ENCODE measurements at regions not wholly inside any gene's neighbourhood (a gene's known extent, or its start where the extent isn't known, plus 50 kb on each side); places are given as distances from the start of the nearest gene placed in this dataset.

GRCh38 chr13:84816567-84817105 is 934.4 kb upstream of the SLITRK1 start:
- Histone ChIP-seq H3K36me3 (ENCODE audit: insufficient read depth, low read length, poor library complexity, severe bottlenecking) (no peaks in the 10 kb centered on the region), H3K27ac (ENCODE audit: low read depth, low read length, poor library complexity, severe bottlenecking) (no peak overlapping the region), H3K4me3 (ENCODE audit: low read depth, low read length, poor library complexity, severe bottlenecking) (no peak overlapping the region), H3K27me3 (replicated peaks; ENCODE audit: insufficient read depth, low read depth, low read length, poor library complexity) (no peaks in the 10 kb centered on the region), H3K4me1 (ENCODE audit: insufficient read depth, low read length, poor library complexity, severe bottlenecking) (no peaks in the 10 kb centered on the region), H3K9me3 (ENCODE audit: low read depth, low read length, poor library complexity, severe bottlenecking) (no peaks in the 10 kb centered on the region)
- intact Hi-C loops (cut with micrococcal nuclease; ENCODE audit: unreplicated experiment): no loop called here
- TF ChIP-seq, protein P1, sequence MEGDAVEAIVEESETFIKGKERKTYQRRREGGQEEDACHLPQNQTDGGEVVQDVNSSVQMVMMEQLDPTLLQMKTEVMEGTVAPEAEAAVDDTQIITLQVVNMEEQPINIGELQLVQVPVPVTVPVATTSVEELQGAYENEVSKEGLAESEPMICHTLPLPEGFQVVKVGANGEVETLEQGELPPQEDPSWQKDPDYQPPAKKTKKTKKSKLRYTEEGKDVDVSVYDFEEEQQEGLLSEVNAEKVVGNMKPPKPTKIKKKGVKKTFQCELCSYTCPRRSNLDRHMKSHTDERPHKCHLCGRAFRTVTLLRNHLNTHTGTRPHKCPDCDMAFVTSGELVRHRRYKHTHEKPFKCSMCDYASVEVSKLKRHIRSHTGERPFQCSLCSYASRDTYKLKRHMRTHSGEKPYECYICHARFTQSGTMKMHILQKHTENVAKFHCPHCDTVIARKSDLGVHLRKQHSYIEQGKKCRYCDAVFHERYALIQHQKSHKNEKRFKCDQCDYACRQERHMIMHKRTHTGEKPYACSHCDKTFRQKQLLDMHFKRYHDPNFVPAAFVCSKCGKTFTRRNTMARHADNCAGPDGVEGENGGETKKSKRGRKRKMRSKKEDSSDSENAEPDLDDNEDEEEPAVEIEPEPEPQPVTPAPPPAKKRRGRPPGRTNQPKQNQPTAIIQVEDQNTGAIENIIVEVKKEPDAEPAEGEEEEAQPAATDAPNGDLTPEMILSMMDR (conservative IDR thresholded peaks at IDR 0.05; ENCODE audit: low read depth, low read length): no peak
- no peak for TF ChIP-seq EZH2 (IDR thresholded peaks at IDR 0.05; ENCODE audit: borderline replicate concordance, low read depth, low read length, poor library complexity, severe bottlenecking)
- ChIA-PET POLR2A (ENCODE audit: low non-redundant PET) (no interaction called here), CTCF (no interaction called here)
- DNase-seq (ENCODE audit: low spot score): no peak
- no TSS peak for BruUV-seq (replicated peaks)

DNA sequence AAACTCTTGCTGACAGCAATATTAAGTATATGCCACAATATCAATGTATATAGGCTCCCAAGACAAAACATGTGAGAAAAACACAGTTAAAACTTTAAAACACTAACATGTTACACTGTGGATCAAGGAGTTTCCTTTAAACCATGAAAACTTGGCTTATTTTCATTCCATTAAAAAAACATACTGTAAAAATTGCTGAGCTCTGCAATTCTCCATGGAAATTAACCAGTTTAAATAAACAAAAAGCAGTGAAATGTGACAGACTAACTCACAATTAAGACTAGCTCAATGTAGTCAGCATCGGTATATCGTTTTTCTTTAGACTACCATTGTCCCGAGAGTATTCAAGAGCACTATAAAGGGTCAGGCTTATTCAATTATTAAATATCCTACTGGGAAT is 930.5 kb upstream of the SLITRK1 start:
- BruUV-seq (replicated peaks): no TSS peak
- Histone ChIP-seq H3K9me3 (ENCODE audit: low read depth, low read length, poor library complexity, severe bottlenecking) (no peaks in the 10 kb centered on the region), H3K4me1 (ENCODE audit: insufficient read depth, low read length, poor library complexity, severe bottlenecking) (no peaks in the 10 kb centered on the region), H3K27ac (ENCODE audit: low read depth, low read length, poor library complexity, severe bottlenecking) (no peak overlapping the region), H3K27me3 (replicated peaks; ENCODE audit: insufficient read depth, low read depth, low read length, poor library complexity) (no peaks in the 10 kb centered on the region), H3K4me3 (ENCODE audit: low read depth, low read length, poor library complexity, severe bottlenecking) (no peak overlapping the region), H3K36me3 (ENCODE audit: insufficient read depth, low read length, poor library complexity, severe bottlenecking) (no peaks in the 10 kb centered on the region)
- DNase-seq (ENCODE audit: low spot score): no peak
- POLR2A ChIA-PET (ENCODE audit: low non-redundant PET): no interaction called here
- CTCF ChIA-PET: no interaction called here
- intact Hi-C loops (cut with micrococcal nuclease; ENCODE audit: unreplicated experiment): no loop called here
- TF ChIP-seq EZH2 (IDR thresholded peaks at IDR 0.05; ENCODE audit: borderline replicate concordance, low read depth, low read length, poor library complexity, severe bottlenecking): no peak
- TF ChIP-seq, protein P1 (conservative IDR thresholded peaks at IDR 0.05; ENCODE audit: low read depth, low read length): no peak

DNA sequence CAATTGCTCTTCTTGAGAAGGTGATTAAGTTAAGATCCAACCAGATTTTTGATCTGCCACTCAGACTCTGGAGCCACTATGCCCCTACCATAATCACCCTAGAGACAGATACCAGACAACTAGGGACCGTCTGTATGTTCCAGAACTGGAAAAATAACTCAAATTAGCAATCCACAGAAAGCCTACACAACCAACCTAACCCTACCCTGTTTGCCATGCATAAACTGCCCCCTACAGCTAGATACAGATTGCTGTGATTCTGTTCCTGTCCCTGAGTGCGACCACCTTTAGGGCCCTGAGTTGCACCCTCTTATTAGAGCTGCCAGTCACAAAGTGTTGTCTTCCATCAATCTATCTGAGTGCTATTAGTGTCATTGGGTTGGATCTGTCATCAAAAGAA is 929.8 kb upstream of the SLITRK1 start:
- ChIA-PET POLR2A (ENCODE audit: low non-redundant PET) (no interaction called here), CTCF (no interaction called here)
- intact Hi-C loops (cut with micrococcal nuclease; ENCODE audit: unreplicated experiment): no loop called here

More for the DNA sequence above, 929.8 kb upstream of the SLITRK1 start:
- H3K4me3 ChIP-seq (ENCODE audit: low read depth, low read length, poor library complexity, severe bottlenecking): no peak overlapping the region
- TF ChIP-seq EZH2 (IDR thresholded peaks at IDR 0.05; ENCODE audit: borderline replicate concordance, low read depth, low read length, poor library complexity, severe bottlenecking): no peak
- TF ChIP-seq, protein P1 (conservative IDR thresholded peaks at IDR 0.05; ENCODE audit: low read depth, low read length): no peak
- H3K27ac ChIP-seq (ENCODE audit: low read depth, low read length, poor library complexity, severe bottlenecking): no peak overlapping the region
- no TSS peak for BruUV-seq (replicated peaks)
- no peaks in the 10 kb centered on the region for H3K4me1 ChIP-seq (ENCODE audit: insufficient read depth, low read length, poor library complexity, severe bottlenecking)
- H3K27me3 ChIP-seq (replicated peaks; ENCODE audit: insufficient read depth, low read depth, low read length, poor library complexity): no peaks in the 10 kb centered on the region
- no peaks in the 10 kb centered on the region for H3K9me3 ChIP-seq (ENCODE audit: low read depth, low read length, poor library complexity, severe bottlenecking)
- H3K36me3 ChIP-seq (ENCODE audit: insufficient read depth, low read length, poor library complexity, severe bottlenecking): no peaks in the 10 kb centered on the region
- DNase-seq (ENCODE audit: low spot score): no peak
